ENCODE measurements at regions not wholly inside any gene's neighbourhood (a gene's known extent, or its start where the extent isn't known, plus 50 kb on each side); places are given as distances from the start of the nearest gene placed in this dataset.

DNA sequence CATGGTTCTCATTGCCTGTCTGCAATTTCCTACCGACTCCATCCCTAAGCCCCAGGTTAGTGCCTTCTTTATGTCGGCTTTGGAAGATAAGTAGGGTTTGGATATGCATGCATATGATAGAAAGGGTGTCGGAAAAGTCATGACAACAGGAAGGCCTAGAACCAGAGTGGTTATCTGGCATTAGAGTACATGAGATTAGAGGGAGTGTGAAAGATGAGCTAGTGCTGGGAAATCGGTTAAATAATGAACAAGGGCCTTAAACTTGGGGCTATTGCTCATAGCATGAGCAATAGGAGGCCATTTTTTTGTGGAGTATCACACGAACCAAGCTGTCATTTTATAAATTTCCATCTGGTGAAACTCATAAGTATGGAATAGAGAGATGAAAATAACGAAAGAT is 54.0 kb upstream of the LPP start:
- H3K9me3 ChIP-seq (ENCODE audit: control insufficient read depth, low read length), result peaks cover 4% of the 10 kb centered on the region
- 91 to 94% methylated on average over 5 of the region's 6 CpGs for WGBS, 2 experiments (ENCODE audit: insufficient coverage in 2 of 2)
- H3K36me3 ChIP-seq (ENCODE audit: control insufficient read depth, insufficient read depth, low read length), result no peaks in the 10 kb centered on the region
- H3K4me3 ChIP-seq (ENCODE audit: extremely low read depth, insufficient read depth, low read length, poor library complexity, severe bottlenecking), result no peak overlapping the region
- no peak overlapping the region for H3K27ac ChIP-seq (ENCODE audit: low read depth, low read length, severe bottlenecking)
- H3K4me1 ChIP-seq (ENCODE audit: control insufficient read depth, insufficient read depth, low read length, poor library complexity, severe bottlenecking), result no peaks in the 10 kb centered on the region

DNA sequence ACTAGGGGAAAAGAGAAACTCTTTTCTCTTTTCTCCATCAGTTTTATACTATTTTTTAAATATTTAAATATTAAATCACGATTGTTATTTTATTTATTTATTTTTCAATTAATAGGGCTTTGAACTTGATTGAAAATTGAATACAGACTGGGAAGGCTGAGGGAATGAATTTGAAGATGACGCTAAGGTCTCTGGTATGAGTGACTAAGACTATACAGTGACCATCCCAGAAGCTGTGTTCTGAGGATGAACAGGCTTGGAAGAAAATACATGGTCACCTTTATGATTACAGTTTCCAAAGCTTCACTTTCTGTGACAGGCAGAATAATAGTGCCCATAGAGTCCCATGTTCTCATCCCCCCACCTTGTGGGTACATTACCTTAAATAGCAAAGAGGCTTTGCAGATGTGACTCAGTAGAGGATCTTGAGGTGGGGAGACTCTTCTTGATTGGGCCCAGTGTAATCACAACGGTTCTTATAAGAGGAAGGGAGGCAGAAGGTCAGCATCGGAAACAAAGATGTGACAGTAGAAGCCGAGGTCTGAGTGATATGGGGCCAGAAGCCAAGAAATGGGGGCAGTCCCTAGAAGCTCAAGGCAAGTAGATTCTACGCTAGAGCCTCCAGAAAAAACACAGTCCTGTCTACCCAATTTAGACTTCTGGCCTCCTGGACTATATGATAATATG is 51.0 kb upstream of the LPP start:
- H3K9me3 ChIP-seq (ENCODE audit: control insufficient read depth, low read length), result peaks cover 4% of the 10 kb centered on the region
- H3K4me1 ChIP-seq (ENCODE audit: control insufficient read depth, insufficient read depth, low read length, poor library complexity, severe bottlenecking), result no peaks in the 10 kb centered on the region
- 94 to 96% methylated on average over 4 of the region's 6 CpGs for WGBS, 2 experiments (ENCODE audit: insufficient coverage in 2 of 2)
- H3K27ac ChIP-seq (ENCODE audit: low read depth, low read length, severe bottlenecking), result no peak overlapping the region
- H3K4me3 ChIP-seq (ENCODE audit: extremely low read depth, insufficient read depth, low read length, poor library complexity, severe bottlenecking), result no peak overlapping the region
- no peaks in the 10 kb centered on the region for H3K36me3 ChIP-seq (ENCODE audit: control insufficient read depth, insufficient read depth, low read length)

DNA sequence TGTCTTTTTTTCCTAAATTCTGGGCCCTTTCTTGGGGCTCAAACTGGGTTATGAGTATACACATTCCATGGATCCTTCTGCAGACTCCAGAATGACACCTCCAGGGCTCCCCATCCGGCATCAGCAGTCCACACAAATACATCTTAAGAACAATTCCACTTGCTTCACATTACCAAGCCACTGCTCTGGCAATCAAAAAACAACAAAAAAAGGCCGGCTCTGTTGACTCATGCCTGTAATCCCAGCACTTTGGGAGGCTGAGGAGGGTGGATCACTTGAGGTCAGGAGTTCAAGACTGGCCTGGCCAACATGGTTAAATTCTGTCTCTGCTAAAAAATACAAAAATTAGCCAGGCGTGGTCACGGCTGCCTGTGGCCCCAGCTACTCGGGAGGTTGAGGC is 49.9 kb upstream of the LPP start:
- Histone ChIP-seq H3K4me3 (ENCODE audit: extremely low read depth, insufficient read depth, low read length, poor library complexity, severe bottlenecking) (no peak overlapping the region), H3K9me3 (ENCODE audit: control insufficient read depth, low read length) (peaks cover 4% of the 10 kb centered on the region), H3K36me3 (ENCODE audit: control insufficient read depth, insufficient read depth, low read length) (no peaks in the 10 kb centered on the region), H3K4me1 (ENCODE audit: control insufficient read depth, insufficient read depth, low read length, poor library complexity, severe bottlenecking) (no peaks in the 10 kb centered on the region), H3K27ac (ENCODE audit: low read depth, low read length, severe bottlenecking) (no peak overlapping the region)
- 81 to 93% methylated on average over 3 to 5 of the region's 5 CpGs for WGBS, 2 experiments (ENCODE audit: insufficient coverage in 2 of 2)
